ENCODE measurements at regions not wholly inside any gene's neighbourhood (a gene's known extent, or its start where the extent isn't known, plus 50 kb on each side); places are given as distances from the start of the nearest gene placed in this dataset.

- H3K36me3 ChIP-seq: no peaks in the 10 kb centered on the region
- H3K4me1 ChIP-seq: no peaks in the 10 kb centered on the region
- no peaks in the 10 kb centered on the region for H3K9me3 ChIP-seq
- no peak overlapping the region for H3K4me3 ChIP-seq
- no peak overlapping the region for H3K27ac ChIP-seq
- no peak for DNase-seq
- no peaks in the 10 kb centered on the region for H3K27me3 ChIP-seq (replicated peaks in 1 of 7)
- WGBS, 5 donors: 62 to 81% (median 73%) methylated on average over 2 of the region's 2 CpGs
- TF ChIP-seq POLR2A (IDR thresholded peaks at IDR 0.05) (no peak), CTCF (IDR thresholded peaks at IDR 0.05 in 8 of 11, conservative IDR thresholded peaks at IDR 0.05 in 3 of 11) (no peak), POLR2AphosphoS5 (IDR thresholded peaks at IDR 0.05) (no peak)
- intact Hi-C loops (cut with DNase I; ENCODE audit: low total_unique reads): no loop called here
Observed at GRCh38 chr18:38847326-38847725, 1281.7 kb upstream of the CELF4 start.

GRCh38 chr18:38843291-38843690, 1277.7 kb upstream of the CELF4 start:
- H3K9me3 ChIP-seq: no peaks in the 10 kb centered on the region
- no peaks in the 10 kb centered on the region for H3K27me3 ChIP-seq (replicated peaks in 1 of 7)
- no peak overlapping the region for H3K27ac ChIP-seq
- no peak for DNase-seq
- intact Hi-C loops (cut with DNase I; ENCODE audit: low total_unique reads): no loop called here
- no peaks in the 10 kb centered on the region for H3K4me1 ChIP-seq
- 49 to 82% (median 68%) methylated on average over 2 of the region's 2 CpGs for WGBS, 5 donors
- H3K4me3 ChIP-seq: no peak overlapping the region
- TF ChIP-seq POLR2AphosphoS5 (IDR thresholded peaks at IDR 0.05): no peak
- TF ChIP-seq POLR2A (IDR thresholded peaks at IDR 0.05): no peak
- TF ChIP-seq CTCF (IDR thresholded peaks at IDR 0.05 in 8 of 11, conservative IDR thresholded peaks at IDR 0.05 in 3 of 11): no peak
- H3K36me3 ChIP-seq: no peaks in the 10 kb centered on the region

- Histone ChIP-seq H3K4me1 (no peaks in the 10 kb centered on the region), H3K27me3 (replicated peaks in 1 of 7) (no peaks in the 10 kb centered on the region), H3K4me3 (no peak overlapping the region), H3K36me3 (no peaks in the 10 kb centered on the region), H3K27ac (no peak overlapping the region), H3K9me3 (no peaks in the 10 kb centered on the region)
- DNase-seq: no peak
- WGBS, 5 donors: 86 to 92% (median 90%) methylated on average over 2 of the region's 2 CpGs
- TF ChIP-seq POLR2AphosphoS5 (IDR thresholded peaks at IDR 0.05) (no peak), CTCF (IDR thresholded peaks at IDR 0.05 in 8 of 11, conservative IDR thresholded peaks at IDR 0.05 in 3 of 11) (no peak), POLR2A (IDR thresholded peaks at IDR 0.05) (no peak)
- intact Hi-C loops (cut with DNase I; ENCODE audit: low total_unique reads): no loop called here
Observed at GRCh38 chr18:38826247-38826646, 1260.6 kb upstream of the CELF4 start.

- Histone ChIP-seq H3K27ac (no peak overlapping the region), H3K4me1 (no peaks in the 10 kb centered on the region), H3K27me3 (replicated peaks in 1 of 7) (no peaks in the 10 kb centered on the region), H3K4me3 (no peak overlapping the region), H3K36me3 (no peaks in the 10 kb centered on the region), H3K9me3 (no peaks in the 10 kb centered on the region)
- intact Hi-C loops (cut with DNase I; ENCODE audit: low total_unique reads): no loop called here
- DNase-seq: no peak
- WGBS, 5 donors: 75 to 87% (median 84%) methylated on average over 2 of the region's 2 CpGs
- TF ChIP-seq CTCF (IDR thresholded peaks at IDR 0.05 in 8 of 11, conservative IDR thresholded peaks at IDR 0.05 in 3 of 11) (no peak), POLR2A (IDR thresholded peaks at IDR 0.05) (no peak), POLR2AphosphoS5 (IDR thresholded peaks at IDR 0.05) (no peak)
Observed at GRCh38 chr18:38811209-38811608, 1245.6 kb upstream of the CELF4 start.
